A673 (cell line): ENCODE measurements at regions not wholly inside any gene's neighbourhood (a gene's known extent, or its start where the extent isn't known, plus 50 kb on each side); places are given as distances from the start of the nearest gene placed in this dataset.

ENCODE experiments used
- BruUV-seq: library from RNA; stranded (reverse); fragments of 400-500 nt; replicated peaks from 2 replicates; lab custom pipeline; 2021; lab: Mats Ljungman, UMichigan
- CTCF ChIA-PET: fragments of 300-600 bp; sonication (Branson Sonifier 250); formaldehyde crosslinking; loops from one replicate; lab custom pipeline; 2022; ENCODE audit warnings: antibody characterized with exemption; lab: Charles Lee
- POLR2A ChIA-PET: fragments of 300-600 bp; sonication (Branson Sonifier 250); formaldehyde crosslinking; loops from one replicate; lab custom pipeline; 2022; ENCODE audit warnings: antibody characterized with exemption; ENCODE audit not compliant: low non-redundant PET; lab: Charles Lee
- DNase-seq: peaks from one replicate; pipeline ENCODE4 v3.0.0-alpha.2; 2015; ENCODE audit warnings: low spot score
- H3K27ac ChIP-seq: fragments of 200-600 bp; sonication (generic); 2 replicates; pipeline ENCODE4 v1.5.1; 2016; ENCODE audit warnings: mixed run types, low read depth, mild to moderate bottlenecking, mixed read lengths, antibody characterized with exemption, low read length; ENCODE audit not compliant: poor library complexity, severe bottlenecking
- H3K27me3 ChIP-seq: fragments of 200-600 bp; sonication (generic); replicated peaks from 2 replicates; pipeline ENCODE4 v1.6.1; 2017; ENCODE audit warnings: mixed run types, low read depth, mild to moderate bottlenecking, mixed read lengths, antibody characterized with exemption, low read length; ENCODE audit not compliant: insufficient read depth, poor library complexity
- H3K36me3 ChIP-seq: fragments of 200-600 bp; sonication (generic); 2 replicates; pipeline ENCODE4 v1.6.1; 2016; ENCODE audit warnings: mixed run types, mild to moderate bottlenecking, mixed read lengths, antibody characterized with exemption, low read length; ENCODE audit not compliant: insufficient read depth, poor library complexity, severe bottlenecking
- H3K4me1 ChIP-seq: fragments of 200-600 bp; sonication (generic); 2 replicates; pipeline ENCODE4 v1.6.1; 2017; ENCODE audit warnings: mixed run types, mild to moderate bottlenecking, mixed read lengths, antibody characterized with exemption, low read length; ENCODE audit not compliant: insufficient read depth, poor library complexity, severe bottlenecking
- H3K4me3 ChIP-seq: fragments of 200-600 bp; sonication (generic); 2 replicates; pipeline ENCODE4 v1.5.1; 2016; ENCODE audit warnings: low read depth, mixed run types, mild to moderate bottlenecking, mixed read lengths, low read length; ENCODE audit not compliant: poor library complexity, severe bottlenecking
- H3K9me3 ChIP-seq: fragments of 200-600 bp; sonication (generic); 2 replicates; pipeline ENCODE4 v1.6.1; 2016; ENCODE audit warnings: mixed run types, low read depth, mild to moderate bottlenecking, mixed read lengths, antibody characterized with exemption, low read length; ENCODE audit not compliant: poor library complexity, severe bottlenecking
- EZH2 ChIP-seq: fragments of 200-600 bp; sonication (generic); IDR thresholded peaks from 2 replicates; pipeline ENCODE4 v1.6.1; 2017; ENCODE audit warnings: borderline replicate concordance, low read depth, mild to moderate bottlenecking, mixed read lengths, antibody characterized with exemption, low read length; ENCODE audit not compliant: poor library complexity, severe bottlenecking
- intact Hi-C: fragments of 100-400 bp; cut with micrococcal nuclease; formaldehyde crosslinking; loops from one replicate; pipeline ENCODE4 v1.10.0; 2022; ENCODE audit not compliant: unreplicated experiment
- TF ChIP-seq, protein P1 (sequence below): fragments of 300-800, 200-600 bp; sonication (generic); conservative IDR thresholded peaks from 2 replicates; pipeline ENCODE4 v1.5.1; 2017; ENCODE audit warnings: low read depth, mild to moderate bottlenecking, antibody characterized with exemption, low read length, moderate library complexity, mixed read lengths

DNA sequence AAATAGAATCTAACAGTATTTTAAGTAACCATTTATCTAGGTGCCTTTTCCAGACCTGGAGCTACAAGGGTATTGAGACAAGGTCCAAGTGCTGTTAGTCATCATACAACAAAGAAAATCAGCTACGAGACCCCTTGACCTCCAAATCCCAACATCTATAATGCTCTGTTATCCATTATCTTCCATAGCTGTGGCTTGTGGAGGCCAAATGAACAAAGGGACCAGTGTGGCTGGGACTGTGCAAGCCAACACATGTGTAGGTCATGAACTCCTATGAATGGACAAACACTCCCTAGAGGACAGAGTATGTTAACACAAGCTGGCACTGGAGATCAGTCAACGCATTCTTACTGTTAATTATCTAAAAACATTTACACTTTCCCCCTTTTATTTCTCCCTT lies 374.5 kb downstream of the EMP1 start:
- ChIA-PET CTCF (no interaction called here), POLR2A (no interaction called here)
- H3K27me3 ChIP-seq: peaks cover 42% of the 10 kb centered on the region
- intact Hi-C loops: no loop called here
- no peaks in the 10 kb centered on the region for H3K4me1 ChIP-seq
- no peak for TF ChIP-seq EZH2
- TF ChIP-seq, protein P1, sequence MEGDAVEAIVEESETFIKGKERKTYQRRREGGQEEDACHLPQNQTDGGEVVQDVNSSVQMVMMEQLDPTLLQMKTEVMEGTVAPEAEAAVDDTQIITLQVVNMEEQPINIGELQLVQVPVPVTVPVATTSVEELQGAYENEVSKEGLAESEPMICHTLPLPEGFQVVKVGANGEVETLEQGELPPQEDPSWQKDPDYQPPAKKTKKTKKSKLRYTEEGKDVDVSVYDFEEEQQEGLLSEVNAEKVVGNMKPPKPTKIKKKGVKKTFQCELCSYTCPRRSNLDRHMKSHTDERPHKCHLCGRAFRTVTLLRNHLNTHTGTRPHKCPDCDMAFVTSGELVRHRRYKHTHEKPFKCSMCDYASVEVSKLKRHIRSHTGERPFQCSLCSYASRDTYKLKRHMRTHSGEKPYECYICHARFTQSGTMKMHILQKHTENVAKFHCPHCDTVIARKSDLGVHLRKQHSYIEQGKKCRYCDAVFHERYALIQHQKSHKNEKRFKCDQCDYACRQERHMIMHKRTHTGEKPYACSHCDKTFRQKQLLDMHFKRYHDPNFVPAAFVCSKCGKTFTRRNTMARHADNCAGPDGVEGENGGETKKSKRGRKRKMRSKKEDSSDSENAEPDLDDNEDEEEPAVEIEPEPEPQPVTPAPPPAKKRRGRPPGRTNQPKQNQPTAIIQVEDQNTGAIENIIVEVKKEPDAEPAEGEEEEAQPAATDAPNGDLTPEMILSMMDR: no peak
- no peak overlapping the region for H3K4me3 ChIP-seq
- H3K36me3 ChIP-seq: no peaks in the 10 kb centered on the region
- no TSS peak for BruUV-seq
- H3K27ac ChIP-seq: no peak overlapping the region
- no peak for DNase-seq
- H3K9me3 ChIP-seq: no peaks in the 10 kb centered on the region

DNA sequence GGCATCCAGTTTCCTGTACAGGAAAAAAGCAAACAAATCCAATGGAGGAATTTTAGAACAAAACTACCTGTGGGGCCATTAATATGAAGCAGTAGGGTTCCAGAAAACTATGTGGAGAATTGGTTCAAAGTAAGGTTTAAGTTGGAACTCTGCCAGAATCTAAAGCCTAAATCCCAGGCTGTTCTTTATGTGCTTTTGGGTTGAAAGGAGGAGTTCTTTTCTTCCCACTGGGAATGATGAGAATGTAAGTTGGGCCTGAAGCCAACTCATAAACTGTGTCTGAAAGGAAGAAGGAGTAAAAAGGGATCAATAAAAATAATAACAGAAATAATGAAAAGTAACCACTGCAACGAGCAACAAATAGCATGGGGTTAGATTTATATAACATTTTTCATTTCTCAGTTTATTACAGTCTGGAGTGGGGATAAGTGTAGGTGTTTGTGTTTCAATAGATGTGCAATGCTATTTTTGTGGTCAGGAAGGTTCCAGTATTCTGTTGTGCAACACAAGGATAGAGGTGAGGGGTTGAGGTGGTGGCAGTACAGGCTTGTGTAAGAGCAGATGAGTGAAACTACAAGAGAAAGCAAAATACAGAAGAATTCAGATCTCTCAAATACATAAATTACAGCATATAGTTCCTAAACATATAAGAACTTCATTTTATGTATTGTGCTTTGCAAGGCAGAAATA lies 373.6 kb downstream of the EMP1 start:
- CTCF ChIA-PET: no interaction called here
- DNase-seq: no peak
- Histone ChIP-seq H3K36me3 (no peaks in the 10 kb centered on the region), H3K27ac (no peak overlapping the region), H3K4me1 (no peaks in the 10 kb centered on the region), H3K27me3 (peaks cover 51% of the 10 kb centered on the region), H3K4me3 (no peak overlapping the region), H3K9me3 (no peaks in the 10 kb centered on the region)
- no TSS peak for BruUV-seq
- no peak for TF ChIP-seq EZH2
- TF ChIP-seq, protein P1: no peak
- POLR2A ChIA-PET: no interaction called here
- intact Hi-C loops: no loop called here

DNA sequence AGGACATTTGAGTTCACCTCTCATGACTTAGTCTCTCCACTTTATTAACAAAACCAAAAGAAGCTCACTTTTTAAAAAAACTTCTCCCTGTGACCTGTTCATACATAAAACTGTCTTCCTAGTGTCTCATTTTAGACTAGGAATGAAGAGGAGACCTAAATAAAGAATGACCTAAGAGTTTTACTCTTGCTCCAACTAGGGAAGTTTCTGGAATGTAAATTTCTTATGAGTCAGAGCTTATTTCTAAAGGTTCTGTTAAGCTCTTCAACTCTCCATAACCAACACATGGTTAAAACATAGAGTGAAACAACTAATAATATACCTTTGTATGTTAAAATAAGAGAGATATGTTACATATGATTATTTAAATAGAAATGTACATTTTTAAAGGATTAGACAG lies 369.8 kb downstream of the EMP1 start:
- ChIA-PET POLR2A (no interaction called here), CTCF (no interaction called here)
- Histone ChIP-seq H3K27me3 (peaks cover 57% of the 10 kb centered on the region), H3K4me3 (no peak overlapping the region), H3K9me3 (no peaks in the 10 kb centered on the region), H3K27ac (no peak overlapping the region), H3K4me1 (no peaks in the 10 kb centered on the region), H3K36me3 (no peaks in the 10 kb centered on the region)
- TF ChIP-seq EZH2: no peak
- TF ChIP-seq, protein P1: no peak
- intact Hi-C loops: no loop called here
- DNase-seq: no peak
- BruUV-seq: no TSS peak
